BJ (cell line): ENCODE measurements at regions not wholly inside any gene's neighbourhood (a gene's known extent, or its start where the extent isn't known, plus 50 kb on each side); places are given as distances from the start of the nearest gene placed in this dataset.
"Not testable (repeated sequence)": the region's sequence is repeated elsewhere in the genome, so short reads cannot be mapped to it uniquely, and the experiment has no call there.

ENCODE experiments used
- CTCF ChIA-PET: fragments of 350-600 bp; formaldehyde crosslinking; extraction: SDS; loops from one replicate; lab custom pipeline; 2021; ENCODE audit warnings: antibody characterized with exemption, inconsistent platforms; lab: Yijun Ruan, JAX
- POLR2A ChIA-PET: fragments of 300-600 bp; sonication (Branson Sonifier 250); formaldehyde crosslinking; extraction: SDS; loops from one replicate; lab custom pipeline; 2021; ENCODE audit warnings: antibody characterized with exemption; lab: Charles Lee
- DNase-seq: peaks from one replicate; pipeline ENCODE4 v3.0.0-alpha.2; 2011; ENCODE audit warnings: low read depth
- H3K27me3 ChIP-seq: 2 replicates; pipeline ENCODE4 v1.6.0; 2011; ENCODE audit warnings: low read length; ENCODE audit not compliant: control insufficient read depth, insufficient read depth
- H3K36me3 ChIP-seq: 2 replicates; pipeline ENCODE4 v1.5.1; 2011; ENCODE audit warnings: low read length; ENCODE audit not compliant: control insufficient read depth, insufficient read depth
- H3K4me3 ChIP-seq: 2 replicates; pipeline ENCODE4 v1.5.1; 2011; ENCODE audit warnings: low read depth, mild to moderate bottlenecking, control low read depth, low read length
- TF ChIP-seq, protein P1 (sequence below): IDR thresholded peaks from 2 replicates; pipeline ENCODE4 v1.5.1; 2011; ENCODE audit warnings: low read depth, mild to moderate bottlenecking, control low read depth, inconsistent platforms, low read length, moderate library complexity; ENCODE audit not compliant: insufficient read depth

DNA sequence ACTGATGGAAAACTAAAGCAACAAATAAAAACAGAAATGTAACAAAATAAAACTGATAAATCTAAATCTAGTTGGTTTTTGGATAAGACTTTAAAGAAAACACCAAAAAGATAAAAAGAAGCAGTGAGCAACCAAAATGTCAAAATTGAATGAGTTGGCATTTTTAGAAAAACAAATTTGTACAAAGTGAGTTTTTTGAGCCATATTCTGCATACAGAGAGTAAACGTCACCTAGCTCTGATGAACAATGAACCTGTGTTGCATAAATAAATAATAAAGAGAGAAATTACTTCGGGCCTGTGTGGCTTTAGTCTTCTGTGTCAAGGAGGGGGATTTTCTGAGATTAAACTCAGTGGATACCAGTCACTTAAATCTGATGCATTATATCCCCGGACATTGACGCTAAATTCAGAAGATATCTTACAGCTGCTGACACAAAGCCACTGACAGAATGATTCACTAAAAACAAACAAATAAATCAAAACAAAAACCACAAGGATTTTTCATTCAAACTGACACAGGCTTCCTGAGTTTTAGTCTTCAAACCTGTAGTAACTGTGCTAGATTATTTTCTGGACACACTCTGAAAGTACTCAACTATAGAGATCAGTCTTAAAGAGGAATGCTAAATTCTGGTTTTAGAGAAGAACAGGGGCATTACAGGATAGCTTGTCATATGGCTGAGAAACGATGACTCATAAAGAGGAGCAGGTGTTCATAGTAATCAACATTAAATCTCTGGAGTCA lies 403.5 kb upstream of the ST8SIA4 start:
- ChIA-PET POLR2A (no interaction called here), CTCF (no interaction called here)
- TF ChIP-seq, protein P1, sequence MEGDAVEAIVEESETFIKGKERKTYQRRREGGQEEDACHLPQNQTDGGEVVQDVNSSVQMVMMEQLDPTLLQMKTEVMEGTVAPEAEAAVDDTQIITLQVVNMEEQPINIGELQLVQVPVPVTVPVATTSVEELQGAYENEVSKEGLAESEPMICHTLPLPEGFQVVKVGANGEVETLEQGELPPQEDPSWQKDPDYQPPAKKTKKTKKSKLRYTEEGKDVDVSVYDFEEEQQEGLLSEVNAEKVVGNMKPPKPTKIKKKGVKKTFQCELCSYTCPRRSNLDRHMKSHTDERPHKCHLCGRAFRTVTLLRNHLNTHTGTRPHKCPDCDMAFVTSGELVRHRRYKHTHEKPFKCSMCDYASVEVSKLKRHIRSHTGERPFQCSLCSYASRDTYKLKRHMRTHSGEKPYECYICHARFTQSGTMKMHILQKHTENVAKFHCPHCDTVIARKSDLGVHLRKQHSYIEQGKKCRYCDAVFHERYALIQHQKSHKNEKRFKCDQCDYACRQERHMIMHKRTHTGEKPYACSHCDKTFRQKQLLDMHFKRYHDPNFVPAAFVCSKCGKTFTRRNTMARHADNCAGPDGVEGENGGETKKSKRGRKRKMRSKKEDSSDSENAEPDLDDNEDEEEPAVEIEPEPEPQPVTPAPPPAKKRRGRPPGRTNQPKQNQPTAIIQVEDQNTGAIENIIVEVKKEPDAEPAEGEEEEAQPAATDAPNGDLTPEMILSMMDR, result no peak
- no peaks in the 10 kb centered on the region for H3K36me3 ChIP-seq
- no peak for DNase-seq
- H3K4me3 ChIP-seq, result no peak overlapping the region
- H3K27me3 ChIP-seq, result no peaks in the 10 kb centered on the region

DNA sequence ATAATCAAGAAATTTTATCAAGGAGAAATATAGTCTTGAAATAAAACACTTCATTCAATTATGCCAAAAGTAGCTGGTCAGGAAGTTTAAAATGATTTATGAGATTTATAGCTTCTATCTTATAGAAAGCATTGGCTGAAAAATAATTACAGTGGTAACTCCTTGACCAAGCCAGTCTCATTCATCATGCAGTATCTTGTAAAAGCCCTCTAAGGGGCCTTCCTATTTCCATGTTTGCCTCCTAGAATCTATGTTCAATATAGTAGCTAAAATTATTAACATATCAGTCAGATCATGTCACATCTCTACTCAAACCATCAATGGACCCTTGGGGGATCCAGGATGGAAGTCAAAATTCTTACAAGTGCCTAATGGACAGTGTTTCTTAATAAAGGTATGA lies 393.4 kb upstream of the ST8SIA4 start:
- ChIA-PET CTCF (no interaction called here), POLR2A (no interaction called here)
- TF ChIP-seq, protein P1, result no peak
- Histone ChIP-seq H3K27me3 (no peaks in the 10 kb centered on the region), H3K4me3 (no peak overlapping the region), H3K36me3 (no peaks in the 10 kb centered on the region)
- no peak for DNase-seq

DNA sequence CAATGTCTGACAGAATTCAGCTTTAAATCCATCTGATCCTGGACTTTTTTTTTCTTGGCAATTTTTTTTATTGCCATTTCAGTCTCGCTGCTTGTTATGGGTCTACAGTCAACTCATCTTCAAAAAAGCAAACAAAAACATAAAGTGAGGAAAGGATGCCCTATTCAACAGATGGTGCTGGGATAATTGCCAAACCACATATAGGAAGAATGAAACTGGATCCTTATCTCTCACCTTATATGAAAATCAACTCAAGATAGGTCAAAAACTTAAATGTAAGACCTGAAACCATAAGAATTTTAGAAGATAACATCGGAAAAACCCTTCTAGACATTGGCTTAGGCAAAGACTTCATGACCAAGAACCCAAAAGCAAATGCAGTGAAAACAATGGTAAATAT lies 389.1 kb upstream of the ST8SIA4 start:
- H3K27me3 ChIP-seq, result no peaks in the 10 kb centered on the region
- no peak for DNase-seq
- no peaks in the 10 kb centered on the region for H3K36me3 ChIP-seq
- no peak overlapping the region for H3K4me3 ChIP-seq
- TF ChIP-seq, protein P1, result no peak
- ChIA-PET CTCF (interaction anchor here (0.6 kb wide), 1 partner anchor 152 kb away, joined by 3 read pairs; no protein-coding TSS in a partner anchor), POLR2A (no interaction called here)

DNA sequence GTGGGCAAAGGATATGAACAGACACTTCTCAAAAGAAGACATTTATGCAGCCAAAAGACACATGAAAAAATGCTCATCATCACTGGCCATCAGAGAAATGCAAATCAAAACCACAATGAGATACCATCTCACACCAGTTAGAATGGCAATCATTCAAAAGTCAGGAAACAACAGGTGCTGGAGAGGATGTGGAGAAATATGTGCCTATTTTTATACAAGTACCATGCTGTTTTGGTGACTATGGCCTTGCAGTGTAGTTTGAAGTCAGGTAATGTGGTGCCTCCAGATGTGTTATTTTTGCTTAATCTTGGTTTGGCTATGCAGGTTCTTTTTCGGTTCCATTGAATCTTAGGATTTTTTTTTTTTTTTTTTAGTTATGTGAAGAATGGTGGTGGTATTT lies 387.7 kb upstream of the ST8SIA4 start:
- H3K4me3 ChIP-seq, H3K27me3 ChIP-seq, H3K36me3 ChIP-seq, DNase-seq, CTCF ChIA-PET, POLR2A ChIA-PET: not testable (repeated sequence)

DNA sequence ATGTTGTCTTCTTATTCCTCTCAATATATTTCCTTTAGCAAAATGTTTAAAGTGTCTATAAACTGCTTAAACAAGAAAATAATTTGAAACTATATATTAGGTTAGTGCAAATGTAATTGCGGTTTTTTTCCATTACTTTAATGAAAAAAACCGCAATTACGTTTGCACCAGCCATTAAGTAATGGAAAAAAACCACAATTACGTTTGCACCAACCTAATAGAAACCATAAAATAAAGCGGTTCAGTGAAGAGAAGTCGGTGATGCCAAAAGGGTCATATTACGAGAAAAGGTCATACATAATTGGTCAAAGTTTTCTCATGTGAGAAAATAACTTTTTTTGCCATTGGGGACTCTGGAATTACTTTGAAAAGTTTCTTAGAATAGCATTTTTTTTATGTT lies 385.6 kb upstream of the ST8SIA4 start:
- H3K4me3 ChIP-seq, result no peak overlapping the region
- CTCF ChIA-PET, result no interaction called here
- no peaks in the 10 kb centered on the region for H3K36me3 ChIP-seq
- TF ChIP-seq, protein P1, result no peak
- H3K27me3 ChIP-seq, result no peaks in the 10 kb centered on the region
- DNase-seq, result no peak
- POLR2A ChIA-PET, result no interaction called here
